ENCODE measurements at regions not wholly inside any gene's neighbourhood (a gene's known extent, or its start where the extent isn't known, plus 50 kb on each side); places are given as distances from the start of the nearest gene placed in this dataset.

DNA sequence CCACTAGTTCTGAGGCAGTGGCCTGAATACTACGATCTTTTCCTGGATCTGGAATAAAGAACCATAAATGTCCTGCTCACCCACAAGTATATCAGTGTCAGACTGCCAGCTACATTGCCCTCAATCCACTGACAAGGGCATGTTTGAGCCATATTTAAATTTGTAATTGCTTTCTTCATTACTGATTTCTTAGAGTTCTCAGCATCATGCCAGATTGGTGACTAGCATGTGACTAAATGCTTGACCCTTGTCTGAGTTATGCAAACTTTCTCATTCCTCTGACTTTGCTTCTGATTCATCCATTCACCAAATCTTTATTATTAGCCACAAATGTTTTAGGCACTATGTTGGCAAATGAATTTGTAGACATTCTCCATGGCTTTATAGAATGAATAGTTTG lies 143.6 kb upstream of the SLC16A7 start:
- no peak overlapping the region for H3K4me3 Mint-ChIP-seq (ENCODE audit: unreplicated experiment)
- Histone ChIP-seq H3K4me3 (ENCODE audit: low read depth, low read length) (no peak overlapping the region), H3K27me3 (replicated peaks; ENCODE audit: control insufficient read depth, insufficient read depth, low read length) (no peaks in the 10 kb centered on the region), H3K4me1 (peaks cover 19% of the 10 kb centered on the region), H3K36me3 (ENCODE audit: control insufficient read depth, insufficient read depth, low read length) (no peaks in the 10 kb centered on the region), H3K9me3 (no peaks in the 10 kb centered on the region)
- ChIA-PET CTCF (no interaction called here), POLR2A (no interaction called here)
- H3K9me3 Mint-ChIP-seq (ENCODE audit: unreplicated experiment): no peaks in the 10 kb centered on the region
- no peak overlapping the region for H3K27ac Mint-ChIP-seq (ENCODE audit: unreplicated experiment)
- intact Hi-C loops (cut with micrococcal nuclease; ENCODE audit: unreplicated experiment): no loop called here
- H3K27me3 Mint-ChIP-seq (ENCODE audit: insufficient read depth, unreplicated experiment): no peaks in the 10 kb centered on the region
- no TSS peak for BruUV-seq (replicated peaks)
- TF ChIP-seq, protein P1, sequence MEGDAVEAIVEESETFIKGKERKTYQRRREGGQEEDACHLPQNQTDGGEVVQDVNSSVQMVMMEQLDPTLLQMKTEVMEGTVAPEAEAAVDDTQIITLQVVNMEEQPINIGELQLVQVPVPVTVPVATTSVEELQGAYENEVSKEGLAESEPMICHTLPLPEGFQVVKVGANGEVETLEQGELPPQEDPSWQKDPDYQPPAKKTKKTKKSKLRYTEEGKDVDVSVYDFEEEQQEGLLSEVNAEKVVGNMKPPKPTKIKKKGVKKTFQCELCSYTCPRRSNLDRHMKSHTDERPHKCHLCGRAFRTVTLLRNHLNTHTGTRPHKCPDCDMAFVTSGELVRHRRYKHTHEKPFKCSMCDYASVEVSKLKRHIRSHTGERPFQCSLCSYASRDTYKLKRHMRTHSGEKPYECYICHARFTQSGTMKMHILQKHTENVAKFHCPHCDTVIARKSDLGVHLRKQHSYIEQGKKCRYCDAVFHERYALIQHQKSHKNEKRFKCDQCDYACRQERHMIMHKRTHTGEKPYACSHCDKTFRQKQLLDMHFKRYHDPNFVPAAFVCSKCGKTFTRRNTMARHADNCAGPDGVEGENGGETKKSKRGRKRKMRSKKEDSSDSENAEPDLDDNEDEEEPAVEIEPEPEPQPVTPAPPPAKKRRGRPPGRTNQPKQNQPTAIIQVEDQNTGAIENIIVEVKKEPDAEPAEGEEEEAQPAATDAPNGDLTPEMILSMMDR (IDR thresholded peaks at IDR 0.05; ENCODE audit: insufficient read depth in 1 of 2, low read depth in 1 of 2, low read length in 1 of 2, severe bottlenecking in 1 of 2, unreplicated experiment in 1 of 2): no peak
- H3K4me1 Mint-ChIP-seq (ENCODE audit: low read depth, unreplicated experiment): peaks cover 19% of the 10 kb centered on the region
- H3K36me3 Mint-ChIP-seq (ENCODE audit: insufficient read depth, unreplicated experiment): no peaks in the 10 kb centered on the region
- no peak for DNase-seq

DNA sequence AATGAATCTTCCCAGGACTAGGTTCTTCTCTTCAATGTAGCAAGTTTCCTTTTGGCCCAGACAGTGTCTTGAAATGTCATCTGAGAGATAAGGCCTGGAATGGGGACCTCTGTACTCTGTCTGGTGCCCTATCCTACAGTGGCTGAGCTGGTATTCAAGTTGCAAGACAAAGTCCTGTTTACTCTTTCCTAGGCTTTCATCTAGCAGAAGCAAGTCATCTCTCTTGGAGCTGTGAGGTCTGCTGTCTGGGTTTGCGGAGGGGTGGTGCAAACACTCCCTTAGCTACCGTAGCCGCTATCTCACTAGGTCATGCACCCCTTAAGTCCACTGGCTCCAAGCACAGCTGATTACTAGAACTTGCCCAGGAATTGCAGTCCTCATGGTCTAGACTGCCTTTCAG lies 149.7 kb upstream of the SLC16A7 start:
- H3K27me3 ChIP-seq (replicated peaks; ENCODE audit: control insufficient read depth, insufficient read depth, low read length): no peaks in the 10 kb centered on the region
- intact Hi-C loops (cut with micrococcal nuclease; ENCODE audit: unreplicated experiment): loop anchor here (1.0 to 5.0 kb wide), 4 partner anchors 14 to 361 kb away; partner anchors contain the start of gene SLC16A7
- ChIA-PET POLR2A (no interaction called here), CTCF (interaction anchor here (0.7 to 1.3 kb wide), 2 partner anchors 149 to 203 kb away, joined by 3 to 4 read pairs; no protein-coding TSS in a partner anchor)
- Mint-ChIP-seq H3K4me1 (ENCODE audit: low read depth, unreplicated experiment) (peaks cover 24% of the 10 kb centered on the region), H3K27ac (ENCODE audit: unreplicated experiment) (peak overlapping the region; percentile 59), H3K9me3 (ENCODE audit: unreplicated experiment) (peaks cover 33% of the 10 kb centered on the region), H3K4me3 (ENCODE audit: unreplicated experiment) (peak overlapping the region; percentile 30), H3K27me3 (ENCODE audit: insufficient read depth, unreplicated experiment) (no peaks in the 10 kb centered on the region), H3K36me3 (ENCODE audit: insufficient read depth, unreplicated experiment) (no peaks in the 10 kb centered on the region)
- H3K4me3 ChIP-seq (ENCODE audit: low read depth, low read length): no peak overlapping the region
- peaks cover 32% of the 10 kb centered on the region for H3K4me1 ChIP-seq
- no TSS peak for BruUV-seq (replicated peaks)
- H3K36me3 ChIP-seq (ENCODE audit: control insufficient read depth, insufficient read depth, low read length): no peaks in the 10 kb centered on the region
- H3K9me3 ChIP-seq: peaks cover 10% of the 10 kb centered on the region
- peak; percentile 79 to 86 for DNase-seq
- TF ChIP-seq, protein P1 (IDR thresholded peaks at IDR 0.05; ENCODE audit: insufficient read depth in 1 of 2, low read depth in 1 of 2, low read length in 1 of 2, severe bottlenecking in 1 of 2, unreplicated experiment in 1 of 2): no peak

DNA sequence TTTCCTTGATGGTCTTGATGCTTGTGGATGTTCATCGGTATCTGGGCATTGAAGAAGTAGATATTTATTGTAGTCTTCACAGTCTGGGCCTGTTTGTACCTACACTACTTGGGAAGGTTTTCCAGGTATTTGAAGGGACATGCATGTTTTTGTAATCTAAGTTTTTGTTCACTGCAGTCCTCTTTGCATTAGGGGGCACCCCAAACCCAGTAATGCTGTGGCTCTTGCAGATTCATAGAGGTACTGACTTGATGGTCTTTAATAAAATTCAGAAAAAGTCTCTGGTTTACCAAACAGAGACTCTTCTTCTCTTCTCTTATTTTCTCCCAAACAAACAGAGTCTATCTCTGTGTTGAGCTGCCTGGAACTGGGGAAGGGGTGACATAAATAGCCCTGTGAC lies 150.9 kb upstream of the SLC16A7 start:
- Histone ChIP-seq H3K9me3 (peaks cover 18% of the 10 kb centered on the region), H3K4me3 (ENCODE audit: low read depth, low read length) (no peak overlapping the region), H3K4me1 (peaks cover 32% of the 10 kb centered on the region), H3K36me3 (ENCODE audit: control insufficient read depth, insufficient read depth, low read length) (no peaks in the 10 kb centered on the region), H3K27me3 (replicated peaks; ENCODE audit: control insufficient read depth, insufficient read depth, low read length) (no peaks in the 10 kb centered on the region)
- no peak for DNase-seq
- POLR2A ChIA-PET: no interaction called here
- Mint-ChIP-seq H3K9me3 (ENCODE audit: unreplicated experiment) (peaks cover 45% of the 10 kb centered on the region), H3K4me3 (ENCODE audit: unreplicated experiment) (no peak overlapping the region), H3K4me1 (ENCODE audit: low read depth, unreplicated experiment) (peaks cover 24% of the 10 kb centered on the region), H3K27me3 (ENCODE audit: insufficient read depth, unreplicated experiment) (no peaks in the 10 kb centered on the region), H3K36me3 (ENCODE audit: insufficient read depth, unreplicated experiment) (no peaks in the 10 kb centered on the region), H3K27ac (ENCODE audit: unreplicated experiment) (no peak overlapping the region)
- TF ChIP-seq, protein P1 (IDR thresholded peaks at IDR 0.05; ENCODE audit: insufficient read depth in 1 of 2, low read depth in 1 of 2, low read length in 1 of 2, severe bottlenecking in 1 of 2, unreplicated experiment in 1 of 2): no peak
- BruUV-seq (replicated peaks): no TSS peak
- intact Hi-C loops (cut with micrococcal nuclease; ENCODE audit: unreplicated experiment): loop anchor here (5.0 kb wide), 4 partner anchors 72 to 362 kb away; partner anchors contain the start of gene SLC16A7
- CTCF ChIA-PET: no interaction called here

Data from Caco-2 (cell line).